K562 (cell line): ENCODE measurements at regions not wholly inside any gene's neighbourhood (a gene's known extent, or its start where the extent isn't known, plus 50 kb on each side); places are given as distances from the start of the nearest gene placed in this dataset.

ENCODE experiments used
- ATAC-seq: fragments of 200-7000 bp; cut with Tn5 transposase; 3 replicates; pipeline ENCODE4 v1.9.1; 2020; ENCODE audit warnings: moderate library complexity
- BruUV-seq: library from RNA; stranded (reverse); fragments of 400-500 nt; replicated peaks from 2 replicates; lab custom pipeline; 2021; lab: Mats Ljungman, UMichigan
- CTCF ChIA-PET: fragments of 300-600 bp; formaldehyde crosslinking; extraction: SDS; loops from one replicate; lab custom pipeline; 2021; ENCODE audit warnings: low intra/inter-chr PET ratio; lab: Yijun Ruan, JAX
- POLR2A ChIA-PET: fragments of 300-600, 350-650 bp; sonication (Branson Sonifier 250); formaldehyde crosslinking; extraction: SDS; loops from one replicate; lab custom pipeline; 2021; ENCODE audit warnings: antibody characterized with exemption, inconsistent platforms; lab: Yijun Ruan, JAX
- DNase-seq, 4 experiments: peaks; one replicate each; pipeline versions ENCODE4 v3.0.0 to v3.0.0-alpha.2; 2011 to 2018; ENCODE audit warnings: low spot score in 3 of 4, mixed read lengths in 3 of 4; ENCODE audit errors: extremely low read depth in 1 of 4
- FAIRE-seq: peaks from 2 replicates; lab custom pipeline; 2011; peaks lifted over from hg19 to GRCh38; lab: Jason Lieb, UNC
- H2AFZ ChIP-seq: 2 replicates; pipeline ENCODE4 v1.6.0; 2011; ENCODE audit warnings: low read depth, low read length, control low read depth, inconsistent platforms
- H3K27ac ChIP-seq: fragments of 200-600 bp; 3 replicates; pipeline ENCODE4 v1.8.0; 2011; ENCODE audit warnings: low read depth, mild to moderate bottlenecking, control low read depth, inconsistent platforms, low read length, moderate library complexity, mixed read lengths; ENCODE audit errors: extremely low read depth
- H3K27me3 ChIP-seq, 2 experiments: fragments of 300-600 bp in 1 of 2; 2 replicates in 1 of 2; 3 replicates in 1 of 2; pipeline versions ENCODE4 v1.6.0 to v1.8.0; 2011; ENCODE audit warnings: inconsistent platforms in 2 of 2, low read length in 2 of 2, mild to moderate bottlenecking in 1 of 2, mixed read lengths in 1 of 2, moderate library complexity in 1 of 2; ENCODE audit not compliant: control insufficient read depth in 2 of 2, insufficient read depth in 2 of 2
- H3K36me3 ChIP-seq: fragments of 300-600 bp; 3 replicates; pipeline ENCODE4 v1.8.0; 2011; ENCODE audit warnings: mild to moderate bottlenecking, low read length, inconsistent platforms; ENCODE audit not compliant: control insufficient read depth, insufficient read depth
- H3K4me1 ChIP-seq, 2 experiments: fragments of 200-600 bp in 1 of 2; replicated peaks in 1 of 2; 2 replicates in 1 of 2; 3 replicates in 1 of 2; pipeline versions ENCODE4 v1.5.1 to v1.8.0; 2011; ENCODE audit warnings: inconsistent platforms in 2 of 2, low read length in 2 of 2, mild to moderate bottlenecking in 1 of 2, mixed read lengths in 1 of 2, moderate library complexity in 1 of 2; ENCODE audit not compliant: control insufficient read depth in 2 of 2, insufficient read depth in 2 of 2
- H3K4me2 ChIP-seq: 2 replicates; pipeline ENCODE4 v1.6.1; 2011; ENCODE audit warnings: low read length, control low read depth, inconsistent platforms, mixed read lengths; ENCODE audit not compliant: insufficient read depth
- H3K4me3 ChIP-seq: fragments of 200-600 bp; sonication (generic), shearing (Covaris generic); 2 replicates; pipeline ENCODE4 v1.5.1; 2016; ENCODE audit warnings: control low read depth, inconsistent platforms
- H3K79me2 ChIP-seq: fragments of 200-600 bp; 3 replicates; pipeline ENCODE4 v1.8.0; 2011; ENCODE audit warnings: low read length, inconsistent platforms; ENCODE audit not compliant: control insufficient read depth, insufficient read depth
- H3K9ac ChIP-seq, 2 experiments: 2 replicates each; pipeline versions ENCODE4 v1.6.0 to v1.6.1; 2011; ENCODE audit warnings: low read depth in 2 of 2, low read length in 2 of 2, control low read depth in 1 of 2, inconsistent platforms in 1 of 2, mild to moderate bottlenecking in 1 of 2, mixed read lengths in 1 of 2; ENCODE audit not compliant: insufficient read depth in 1 of 2
- H3K9me1 ChIP-seq: one replicate; pipeline ENCODE4 v1.6.0; 2011; ENCODE audit warnings: inconsistent platforms, mild to moderate bottlenecking, low read length, moderate library complexity; ENCODE audit not compliant: control insufficient read depth, insufficient read depth
- H3K9me3 ChIP-seq: replicated peaks from 2 replicates; pipeline ENCODE4 v1.5.1; 2011; ENCODE audit warnings: low read depth, low read length, inconsistent platforms; ENCODE audit not compliant: control insufficient read depth, insufficient read depth
- H4K20me1 ChIP-seq: replicated peaks from 2 replicates; pipeline ENCODE4 v1.6.1; 2011; ENCODE audit warnings: low read length, inconsistent platforms, mixed read lengths; ENCODE audit not compliant: control insufficient read depth, insufficient read depth
- EZH2 ChIP-seq: IDR thresholded peaks from 2 replicates; pipeline ENCODE4 v1.6.1; 2012; ENCODE audit warnings: low read depth, mild to moderate bottlenecking, inconsistent platforms, low read length, borderline replicate concordance
- FOXJ2 ChIP-seq: fragments of 200-800 bp; sonication (Bioruptor generic); IDR thresholded peaks from 2 replicates; pipeline ENCODE4 v1.6.1; 2016; ENCODE audit warnings: missing genetic modification characterization, missing compliant biosample characterization
- FOXM1 ChIP-seq, 2 experiments: fragments of 450-650 bp in 1 of 2; sonication (generic) in 1 of 2; formaldehyde crosslinking in 1 of 2; IDR thresholded peaks; 2 replicates each; pipeline versions ENCODE4 v1.6.1 to v1.9.0; 2017 to 2022; ENCODE audit warnings: low read depth in 2 of 2, mild to moderate bottlenecking in 2 of 2, missing genetic modification reagents in 1 of 2, moderate library complexity in 1 of 2
- MEIS2 ChIP-seq: fragments of 450-650 bp; IDR thresholded peaks from 2 replicates; pipeline ENCODE4 v1.6.1; 2014; ENCODE audit warnings: mild to moderate bottlenecking; ENCODE audit not compliant: partially characterized antibody
- MXI1 ChIP-seq: IDR thresholded peaks from 2 replicates; pipeline ENCODE4 v1.6.1; 2011; ENCODE audit warnings: low read depth, mild to moderate bottlenecking, improper control_type of control experiment, low read length
- PHTF2 ChIP-seq: fragments of 250-450 bp; sonication (Bioruptor Pico); IDR thresholded peaks from 2 replicates; pipeline ENCODE4 v1.5.0; 2021; ENCODE audit warnings: mild to moderate bottlenecking
- RBM39 ChIP-seq: fragments of 200-400 bp; formaldehyde crosslinking; optimal IDR thresholded peaks from 2 replicates; pipeline ENCODE3; 2018; ENCODE audit warnings: low read depth, low read length
- TAL1 ChIP-seq: fragments of 450-650 bp; IDR thresholded peaks from 2 replicates; pipeline ENCODE4 v1.6.1; 2016; ENCODE audit warnings: mild to moderate bottlenecking
- U2AF2 ChIP-seq: fragments of 200-400 bp; formaldehyde crosslinking; optimal IDR thresholded peaks from 2 replicates; pipeline ENCODE3; 2017; ENCODE audit warnings: low read depth, mild to moderate bottlenecking, low read length
- ZNF282 ChIP-seq: sonication (generic); formaldehyde crosslinking; IDR thresholded peaks from 2 replicates; pipeline ENCODE4 v1.8.1; 2023; ENCODE audit warnings: missing genetic modification reagents
- ZNF584 ChIP-seq: fragments of 200-800 bp; sonication (Bioruptor generic); IDR thresholded peaks from 2 replicates; pipeline ENCODE4 v1.6.1; 2016; ENCODE audit warnings: low read depth, mild to moderate bottlenecking, missing genetic modification characterization, missing compliant biosample characterization
- ZNF586 ChIP-seq: fragments of 450-650 bp; formaldehyde crosslinking; conservative IDR thresholded peaks from 2 replicates; pipeline ENCODE4 v1.4.0; 2020; ENCODE audit warnings: mild to moderate bottlenecking, moderate library complexity
- WGBS: fragments of 100-300 bp; shearing (Covaris generic); methylation state at CpG from one replicate; pipeline ENCODE4 v1.1.6; 2016; ENCODE audit warnings: low coverage, mixed read lengths; ENCODE audit not compliant: insufficient coverage; ENCODE audit errors: missing lambda C conversion rate; 5-methylcytosine and 5-hydroxymethylcytosine counted together
- in situ Hi-C: fragments of 300-500 bp; cut with MboI; formaldehyde crosslinking; loops from 4 replicates; pipeline ENCODE4 v1.15.0; 2018; ENCODE audit warnings: inconsistent platforms, mixed read lengths
- intact Hi-C: fragments of 100-400 bp; cut with micrococcal nuclease; formaldehyde crosslinking; loops from 2 replicates; pipeline ENCODE4 v1.14.2; 2022
- TF ChIP-seq, protein P1 (sequence below): sonication (generic); formaldehyde crosslinking; IDR thresholded peaks from 2 replicates; pipeline ENCODE4 v1.8.1; 2023; ENCODE audit warnings: mild to moderate bottlenecking, missing genetic modification reagents
- TF ChIP-seq, protein P2 (sequence below), 2 experiments: fragments of 150-350 bp in 1 of 2; IDR thresholded peaks; 2 replicates each; pipeline ENCODE4 v1.6.1; 2012 to 2016; ENCODE audit warnings: low read depth in 2 of 2, low read length in 2 of 2, mild to moderate bottlenecking in 1 of 2, moderate library complexity in 1 of 2

DNA sequence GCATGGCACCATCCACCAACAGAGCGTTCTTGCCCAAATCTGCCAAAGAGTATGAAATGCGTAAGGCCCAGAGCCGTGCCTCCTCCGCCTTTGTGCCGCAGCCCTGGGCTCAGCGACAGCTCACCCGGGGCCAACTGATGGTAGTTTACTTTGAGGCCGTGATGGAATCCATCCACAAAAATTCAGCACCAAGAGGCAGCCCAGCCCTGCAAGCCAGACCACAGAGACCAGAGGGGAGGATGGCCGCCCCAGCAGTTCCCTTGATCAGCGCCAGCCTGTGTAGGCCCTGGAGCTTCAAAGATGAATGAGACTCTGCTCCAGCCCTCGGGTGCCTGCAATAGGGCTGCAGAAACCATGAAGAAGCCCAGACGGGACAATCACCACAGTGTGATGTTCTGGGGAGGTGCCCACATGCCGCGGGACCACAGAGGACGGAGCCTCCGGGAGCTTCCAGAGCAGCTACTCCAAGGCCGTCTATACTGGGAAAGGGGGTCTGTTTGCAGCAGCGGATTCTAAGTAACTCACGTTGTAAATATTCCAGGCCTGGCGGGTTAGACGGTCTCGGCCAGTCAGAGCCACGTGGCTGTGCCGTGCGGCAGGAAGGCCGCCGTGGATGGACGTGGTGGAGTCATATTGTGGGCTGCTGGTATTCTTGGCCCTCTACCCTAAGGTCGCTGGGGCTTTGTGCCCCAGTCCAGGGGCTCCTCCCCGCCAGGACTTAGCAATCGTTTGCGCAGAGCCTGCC, 80.3 kb downstream of the RBFOX3 start:
- ChIA-PET CTCF (no interaction called here), POLR2A (interaction anchor here (1.0 kb wide), 1 partner anchor 10 kb away, joined by 7 read pairs; no protein-coding TSS in a partner anchor)
- no peak overlapping the region for H3K4me3 ChIP-seq
- H3K36me3 ChIP-seq, result no peaks in the 10 kb centered on the region
- no peaks in the 10 kb centered on the region for H3K79me2 ChIP-seq
- WGBS, result 0% methylated on average over 27 of the region's 32 CpGs
- no peak overlapping the region for H3K27ac ChIP-seq
- in situ Hi-C loops (no loop called here), intact Hi-C loops (no loop called here)
- H4K20me1 ChIP-seq, result peaks cover 11% of the 10 kb centered on the region; the same call in 1 of the 2 replicates
- ATAC-seq (no peak), FAIRE-seq (no peak), DNase-seq (no peak)
- H3K4me2 ChIP-seq, result no peak overlapping the region
- BruUV-seq, result no TSS peak
- peaks cover 2% of the 10 kb centered on the region for H3K9me1 ChIP-seq
- no peak overlapping the region for H2AFZ ChIP-seq
- peaks cover 0 to 3% of the 10 kb centered on the region in 2 experiments; a peak in 1 of 5 replicates for H3K4me1 ChIP-seq
- no peaks in the 10 kb centered on the region for H3K9me3 ChIP-seq
- no peak overlapping the region for H3K9ac ChIP-seq
- peaks cover 33 to 95% of the 10 kb centered on the region in 2 experiments for H3K27me3 ChIP-seq
- no peak for TF ChIP-seq EZH2
- TF ChIP-seq, protein P1, sequence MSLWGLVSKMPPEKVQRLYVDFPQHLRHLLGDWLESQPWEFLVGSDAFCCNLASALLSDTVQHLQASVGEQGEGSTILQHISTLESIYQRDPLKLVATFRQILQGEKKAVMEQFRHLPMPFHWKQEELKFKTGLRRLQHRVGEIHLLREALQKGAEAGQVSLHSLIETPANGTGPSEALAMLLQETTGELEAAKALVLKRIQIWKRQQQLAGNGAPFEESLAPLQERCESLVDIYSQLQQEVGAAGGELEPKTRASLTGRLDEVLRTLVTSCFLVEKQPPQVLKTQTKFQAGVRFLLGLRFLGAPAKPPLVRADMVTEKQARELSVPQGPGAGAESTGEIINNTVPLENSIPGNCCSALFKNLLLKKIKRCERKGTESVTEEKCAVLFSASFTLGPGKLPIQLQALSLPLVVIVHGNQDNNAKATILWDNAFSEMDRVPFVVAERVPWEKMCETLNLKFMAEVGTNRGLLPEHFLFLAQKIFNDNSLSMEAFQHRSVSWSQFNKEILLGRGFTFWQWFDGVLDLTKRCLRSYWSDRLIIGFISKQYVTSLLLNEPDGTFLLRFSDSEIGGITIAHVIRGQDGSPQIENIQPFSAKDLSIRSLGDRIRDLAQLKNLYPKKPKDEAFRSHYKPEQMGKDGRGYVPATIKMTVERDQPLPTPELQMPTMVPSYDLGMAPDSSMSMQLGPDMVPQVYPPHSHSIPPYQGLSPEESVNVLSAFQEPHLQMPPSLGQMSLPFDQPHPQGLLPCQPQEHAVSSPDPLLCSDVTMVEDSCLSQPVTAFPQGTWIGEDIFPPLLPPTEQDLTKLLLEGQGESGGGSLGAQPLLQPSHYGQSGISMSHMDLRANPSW (CRISPR knock-in tag), result no peak
- no peak for TF ChIP-seq U2AF2
- no peak for TF ChIP-seq TAL1
- TF ChIP-seq RBM39, result no peak
- no peak for TF ChIP-seq MEIS2
- TF ChIP-seq ZNF584 (CRISPR knock-in tag), result no peak
- TF ChIP-seq, protein P2, sequence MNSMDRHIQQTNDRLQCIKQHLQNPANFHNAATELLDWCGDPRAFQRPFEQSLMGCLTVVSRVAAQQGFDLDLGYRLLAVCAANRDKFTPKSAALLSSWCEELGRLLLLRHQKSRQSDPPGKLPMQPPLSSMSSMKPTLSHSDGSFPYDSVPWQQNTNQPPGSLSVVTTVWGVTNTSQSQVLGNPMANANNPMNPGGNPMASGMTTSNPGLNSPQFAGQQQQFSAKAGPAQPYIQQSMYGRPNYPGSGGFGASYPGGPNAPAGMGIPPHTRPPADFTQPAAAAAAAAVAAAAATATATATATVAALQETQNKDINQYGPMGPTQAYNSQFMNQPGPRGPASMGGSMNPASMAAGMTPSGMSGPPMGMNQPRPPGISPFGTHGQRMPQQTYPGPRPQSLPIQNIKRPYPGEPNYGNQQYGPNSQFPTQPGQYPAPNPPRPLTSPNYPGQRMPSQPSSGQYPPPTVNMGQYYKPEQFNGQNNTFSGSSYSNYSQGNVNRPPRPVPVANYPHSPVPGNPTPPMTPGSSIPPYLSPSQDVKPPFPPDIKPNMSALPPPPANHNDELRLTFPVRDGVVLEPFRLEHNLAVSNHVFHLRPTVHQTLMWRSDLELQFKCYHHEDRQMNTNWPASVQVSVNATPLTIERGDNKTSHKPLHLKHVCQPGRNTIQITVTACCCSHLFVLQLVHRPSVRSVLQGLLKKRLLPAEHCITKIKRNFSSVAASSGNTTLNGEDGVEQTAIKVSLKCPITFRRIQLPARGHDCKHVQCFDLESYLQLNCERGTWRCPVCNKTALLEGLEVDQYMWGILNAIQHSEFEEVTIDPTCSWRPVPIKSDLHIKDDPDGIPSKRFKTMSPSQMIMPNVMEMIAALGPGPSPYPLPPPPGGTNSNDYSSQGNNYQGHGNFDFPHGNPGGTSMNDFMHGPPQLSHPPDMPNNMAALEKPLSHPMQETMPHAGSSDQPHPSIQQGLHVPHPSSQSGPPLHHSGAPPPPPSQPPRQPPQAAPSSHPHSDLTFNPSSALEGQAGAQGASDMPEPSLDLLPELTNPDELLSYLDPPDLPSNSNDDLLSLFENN (IDR thresholded peaks at IDR 0.05; ENCODE audit: low read depth in 2 of 2, low read length in 2 of 2), result no peak
- TF ChIP-seq MXI1, result no peak
- TF ChIP-seq ZNF586, result no peak
- no peak for TF ChIP-seq ZNF282
- TF ChIP-seq PHTF2 (CRISPR knock-in tag), result no peak
- no peak for TF ChIP-seq FOXJ2
- no peak for TF ChIP-seq FOXM1 (IDR thresholded peaks at IDR 0.05; ENCODE audit: low read depth)
- TF ChIP-seq FOXM1 (CRISPR knock-in tag; IDR thresholded peaks at IDR 0.05; ENCODE audit: low read depth), result no peak
